ENCODE measurements at regions not wholly inside any gene's neighbourhood (a gene's known extent, or its start where the extent isn't known, plus 50 kb on each side); places are given as distances from the start of the nearest gene placed in this dataset.

DNA sequence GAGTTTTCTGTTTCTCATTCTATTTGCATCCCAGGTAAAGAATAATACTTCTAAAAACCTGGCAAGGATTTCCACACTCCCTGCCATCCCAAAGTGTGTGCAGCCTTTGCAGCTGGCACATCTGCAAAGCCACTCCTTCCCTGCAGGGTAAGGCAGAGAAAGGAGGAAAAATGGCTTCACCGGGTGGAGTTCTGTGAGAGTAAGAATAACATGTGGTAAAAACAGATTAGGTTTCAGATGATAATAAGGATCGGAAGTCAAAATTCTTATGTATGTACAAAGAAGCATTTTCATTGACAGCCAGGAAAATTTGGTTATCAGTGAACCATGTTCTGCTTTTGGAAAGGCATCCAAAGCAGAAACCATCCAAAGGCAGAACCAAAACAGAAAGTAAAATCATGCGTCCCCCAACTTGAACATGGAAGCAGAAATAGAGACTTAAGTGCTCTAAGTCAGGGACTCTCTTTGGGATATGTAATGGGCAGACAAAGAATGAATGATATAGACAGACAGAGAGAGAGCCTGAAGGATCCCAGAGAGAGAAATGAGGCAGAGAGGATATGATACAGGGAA lies 192.6 kb upstream of the CCDC196 start:
- H2AFZ ChIP-seq (ENCODE audit: low read depth): no peak overlapping the region
- no peaks in the 10 kb centered on the region for H4K20me1 ChIP-seq (ENCODE audit: insufficient read depth)
- no peak overlapping the region for H3K4me3 ChIP-seq (IDR thresholded peaks at IDR 0.05; ENCODE audit: insufficient read depth, low read depth, low read length)
- TF ChIP-seq, protein P1, sequence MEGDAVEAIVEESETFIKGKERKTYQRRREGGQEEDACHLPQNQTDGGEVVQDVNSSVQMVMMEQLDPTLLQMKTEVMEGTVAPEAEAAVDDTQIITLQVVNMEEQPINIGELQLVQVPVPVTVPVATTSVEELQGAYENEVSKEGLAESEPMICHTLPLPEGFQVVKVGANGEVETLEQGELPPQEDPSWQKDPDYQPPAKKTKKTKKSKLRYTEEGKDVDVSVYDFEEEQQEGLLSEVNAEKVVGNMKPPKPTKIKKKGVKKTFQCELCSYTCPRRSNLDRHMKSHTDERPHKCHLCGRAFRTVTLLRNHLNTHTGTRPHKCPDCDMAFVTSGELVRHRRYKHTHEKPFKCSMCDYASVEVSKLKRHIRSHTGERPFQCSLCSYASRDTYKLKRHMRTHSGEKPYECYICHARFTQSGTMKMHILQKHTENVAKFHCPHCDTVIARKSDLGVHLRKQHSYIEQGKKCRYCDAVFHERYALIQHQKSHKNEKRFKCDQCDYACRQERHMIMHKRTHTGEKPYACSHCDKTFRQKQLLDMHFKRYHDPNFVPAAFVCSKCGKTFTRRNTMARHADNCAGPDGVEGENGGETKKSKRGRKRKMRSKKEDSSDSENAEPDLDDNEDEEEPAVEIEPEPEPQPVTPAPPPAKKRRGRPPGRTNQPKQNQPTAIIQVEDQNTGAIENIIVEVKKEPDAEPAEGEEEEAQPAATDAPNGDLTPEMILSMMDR (conservative IDR thresholded peaks at IDR 0.05; ENCODE audit: low read depth, low read length): no peak
- no peaks in the 10 kb centered on the region for H3K79me2 ChIP-seq (ENCODE audit: insufficient read depth, low read depth)
- no peaks in the 10 kb centered on the region for H3K4me1 ChIP-seq (ENCODE audit: low read depth, poor library complexity, severe bottlenecking)
- H3K27me3 ChIP-seq (ENCODE audit: insufficient read depth, low read depth): no peaks in the 10 kb centered on the region
- no peak overlapping the region for H3K9ac ChIP-seq
- no peak overlapping the region for H3K4me2 ChIP-seq
- no peak overlapping the region for H3K27ac ChIP-seq
- H3K36me3 ChIP-seq (ENCODE audit: insufficient read depth): no peaks in the 10 kb centered on the region

DNA sequence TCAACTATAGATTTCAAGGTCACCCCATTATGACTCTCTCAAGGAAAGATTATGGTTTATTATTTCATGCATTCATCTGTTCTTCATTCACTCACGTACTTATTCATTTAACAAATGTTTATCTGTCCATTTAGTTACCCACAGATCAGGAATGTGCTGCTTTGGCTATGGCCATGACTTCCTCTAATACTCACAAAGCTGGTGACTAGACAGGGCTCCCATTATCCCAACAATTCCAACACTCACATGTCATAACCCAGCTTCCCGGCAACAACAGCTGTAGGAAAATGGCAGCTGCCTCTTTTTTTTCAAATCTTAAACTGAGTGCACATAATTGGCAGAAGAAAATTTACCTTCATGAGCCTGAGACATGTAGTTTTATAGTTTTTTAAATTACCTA lies 190.8 kb upstream of the CCDC196 start:
- Histone ChIP-seq H3K27me3 (ENCODE audit: insufficient read depth, low read depth) (no peaks in the 10 kb centered on the region), H3K4me3 (IDR thresholded peaks at IDR 0.05; ENCODE audit: insufficient read depth, low read depth, low read length) (no peak overlapping the region), H3K79me2 (ENCODE audit: insufficient read depth, low read depth) (no peaks in the 10 kb centered on the region), H3K4me2 (no peak overlapping the region), H2AFZ (ENCODE audit: low read depth) (no peak overlapping the region), H3K36me3 (ENCODE audit: insufficient read depth) (no peaks in the 10 kb centered on the region), H3K4me1 (ENCODE audit: low read depth, poor library complexity, severe bottlenecking) (no peaks in the 10 kb centered on the region), H3K27ac (no peak overlapping the region), H4K20me1 (ENCODE audit: insufficient read depth) (no peaks in the 10 kb centered on the region), H3K9ac (no peak overlapping the region)
- TF ChIP-seq, protein P1 (conservative IDR thresholded peaks at IDR 0.05; ENCODE audit: low read depth, low read length): no peak

DNA sequence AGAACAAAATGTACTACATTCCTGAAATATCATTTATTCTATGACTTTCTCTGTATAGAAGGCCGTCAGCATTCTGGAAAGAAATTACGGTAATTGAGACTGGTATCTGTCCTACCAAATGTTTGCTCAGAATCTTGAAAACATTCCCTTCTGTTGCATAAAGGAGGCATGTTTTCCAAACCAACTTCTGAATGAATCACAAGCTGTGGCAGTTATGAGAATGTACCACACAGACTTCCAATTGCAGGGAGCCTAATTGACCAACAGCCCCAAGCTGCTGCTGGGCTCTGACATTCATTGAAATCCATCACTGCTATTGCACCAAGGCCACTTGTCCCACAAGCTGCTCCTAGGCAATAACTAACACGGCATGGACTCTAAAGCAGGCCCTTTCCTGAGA lies 185.3 kb upstream of the CCDC196 start:
- TF ChIP-seq, protein P1 (conservative IDR thresholded peaks at IDR 0.05; ENCODE audit: low read depth, low read length): no peak
- H3K4me1 ChIP-seq (ENCODE audit: low read depth, poor library complexity, severe bottlenecking): no peaks in the 10 kb centered on the region
- no peaks in the 10 kb centered on the region for H3K36me3 ChIP-seq (ENCODE audit: insufficient read depth)
- no peaks in the 10 kb centered on the region for H3K27me3 ChIP-seq (ENCODE audit: insufficient read depth, low read depth)
- H3K4me3 ChIP-seq (IDR thresholded peaks at IDR 0.05; ENCODE audit: insufficient read depth, low read depth, low read length): no peak overlapping the region
- no peaks in the 10 kb centered on the region for H4K20me1 ChIP-seq (ENCODE audit: insufficient read depth)
- no peak overlapping the region for H3K27ac ChIP-seq
- H2AFZ ChIP-seq (ENCODE audit: low read depth): no peak overlapping the region
- H3K9ac ChIP-seq: no peak overlapping the region
- no peak overlapping the region for H3K4me2 ChIP-seq
- no peaks in the 10 kb centered on the region for H3K79me2 ChIP-seq (ENCODE audit: insufficient read depth, low read depth)

DNA sequence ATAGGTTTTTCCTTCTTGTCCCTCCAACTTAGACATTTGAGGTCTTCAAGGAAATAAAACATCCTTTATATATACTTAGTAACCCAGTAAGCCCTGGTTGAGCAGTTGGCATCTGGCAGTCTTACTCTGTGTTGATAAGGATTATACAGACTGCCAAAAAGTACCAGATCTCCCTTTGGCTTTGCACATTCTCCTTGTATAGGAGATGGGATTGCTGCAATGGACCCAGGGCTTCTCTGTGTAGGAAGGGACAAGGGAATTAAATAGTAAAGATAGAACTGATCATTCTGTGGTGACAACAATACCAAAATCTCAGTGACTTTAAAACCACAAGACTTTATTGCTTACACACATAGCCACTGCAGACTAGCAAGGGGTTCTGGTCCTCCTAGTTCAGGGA lies 180.1 kb upstream of the CCDC196 start:
- Histone ChIP-seq H3K27me3 (ENCODE audit: insufficient read depth, low read depth) (no peaks in the 10 kb centered on the region), H3K27ac (no peak overlapping the region), H3K4me2 (no peak overlapping the region), H4K20me1 (ENCODE audit: insufficient read depth) (no peaks in the 10 kb centered on the region), H3K79me2 (ENCODE audit: insufficient read depth, low read depth) (no peaks in the 10 kb centered on the region), H3K9ac (no peak overlapping the region), H3K36me3 (ENCODE audit: insufficient read depth) (no peaks in the 10 kb centered on the region), H3K4me3 (IDR thresholded peaks at IDR 0.05; ENCODE audit: insufficient read depth, low read depth, low read length) (no peak overlapping the region), H2AFZ (ENCODE audit: low read depth) (no peak overlapping the region), H3K4me1 (ENCODE audit: low read depth, poor library complexity, severe bottlenecking) (no peaks in the 10 kb centered on the region)
- TF ChIP-seq, protein P1 (conservative IDR thresholded peaks at IDR 0.05; ENCODE audit: low read depth, low read length): no peak

Data from KMS-11 (cell line).